GM19035 (cell line): ENCODE measurements at regions not wholly inside any gene's neighbourhood (a gene's known extent, or its start where the extent isn't known, plus 50 kb on each side); places are given as distances from the start of the nearest gene placed in this dataset.
"Not testable (repeated sequence)": the region's sequence is repeated elsewhere in the genome, so short reads cannot be mapped to it uniquely, and the experiment has no call there.

ENCODE experiments used
- ATAC-seq: cut with Tn5 transposase; IDR thresholded peaks from one replicate; pipeline ENCODE4 v1.9.1; 2021; ENCODE audit not compliant: unreplicated experiment

GRCh38 chrX:150118476-150118875 lies 180.2 kb upstream of the EOLA2 start:
- ATAC-seq, result no peak

DNA sequence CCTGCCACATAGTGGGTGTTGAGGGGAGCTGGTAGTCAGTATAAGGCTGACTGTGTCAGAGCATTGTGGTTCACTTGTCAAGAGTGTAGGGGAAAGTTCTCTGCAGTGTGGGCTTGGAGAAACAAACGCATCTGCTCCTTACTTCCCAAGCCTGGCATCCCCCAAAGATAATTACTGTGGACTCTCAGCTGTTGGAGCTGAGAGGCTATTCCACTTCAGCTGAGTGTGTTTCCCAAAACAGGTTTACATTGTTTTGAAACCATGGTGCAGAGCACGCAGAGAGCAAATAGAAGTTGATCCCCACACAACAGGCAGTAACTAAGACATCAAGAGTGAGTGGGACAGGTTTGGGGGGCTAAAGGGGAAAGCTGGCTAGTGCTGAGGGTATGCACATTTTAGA lies 181.0 kb upstream of the EOLA2 start:
- no peak for ATAC-seq

DNA sequence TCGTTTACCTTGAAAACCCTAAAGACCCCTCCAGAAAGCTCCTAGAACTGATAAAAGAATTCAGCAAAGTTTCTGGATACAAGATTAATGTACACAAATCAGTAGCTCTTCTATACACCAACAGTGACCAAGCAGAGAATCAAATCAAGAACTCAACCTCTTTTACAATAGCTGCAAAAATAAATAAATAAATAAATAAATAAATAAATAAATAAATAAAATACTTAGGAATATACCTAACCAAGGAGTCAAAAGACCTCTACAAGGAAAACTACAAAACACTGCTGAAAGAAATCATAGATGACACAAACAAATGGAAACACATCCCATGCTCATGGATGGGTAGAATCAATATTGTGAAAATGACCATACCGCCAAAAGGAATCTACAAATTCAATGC lies 186.8 kb upstream of the EOLA2 start:
- ATAC-seq, result not testable (repeated sequence)

DNA sequence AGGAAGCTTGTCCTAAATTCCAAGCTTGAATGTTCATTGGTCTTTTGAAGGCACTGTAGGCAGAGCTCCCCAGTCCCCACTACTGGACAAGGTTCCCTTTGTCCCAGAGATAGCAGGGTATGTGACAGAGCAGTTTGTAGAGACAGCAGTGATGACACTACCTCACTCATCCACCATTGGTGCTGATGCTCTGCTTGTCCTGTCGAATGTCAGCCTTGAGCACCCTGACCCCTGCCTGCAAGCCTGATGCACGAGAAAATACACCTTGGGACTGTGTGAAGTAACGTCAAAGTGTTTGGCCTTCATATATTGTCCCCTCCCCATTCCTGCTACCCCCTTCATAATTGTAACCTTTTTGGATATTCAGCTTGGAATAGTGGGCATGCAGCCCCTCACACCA lies 188.9 kb upstream of the EOLA2 start:
- no peak for ATAC-seq

DNA sequence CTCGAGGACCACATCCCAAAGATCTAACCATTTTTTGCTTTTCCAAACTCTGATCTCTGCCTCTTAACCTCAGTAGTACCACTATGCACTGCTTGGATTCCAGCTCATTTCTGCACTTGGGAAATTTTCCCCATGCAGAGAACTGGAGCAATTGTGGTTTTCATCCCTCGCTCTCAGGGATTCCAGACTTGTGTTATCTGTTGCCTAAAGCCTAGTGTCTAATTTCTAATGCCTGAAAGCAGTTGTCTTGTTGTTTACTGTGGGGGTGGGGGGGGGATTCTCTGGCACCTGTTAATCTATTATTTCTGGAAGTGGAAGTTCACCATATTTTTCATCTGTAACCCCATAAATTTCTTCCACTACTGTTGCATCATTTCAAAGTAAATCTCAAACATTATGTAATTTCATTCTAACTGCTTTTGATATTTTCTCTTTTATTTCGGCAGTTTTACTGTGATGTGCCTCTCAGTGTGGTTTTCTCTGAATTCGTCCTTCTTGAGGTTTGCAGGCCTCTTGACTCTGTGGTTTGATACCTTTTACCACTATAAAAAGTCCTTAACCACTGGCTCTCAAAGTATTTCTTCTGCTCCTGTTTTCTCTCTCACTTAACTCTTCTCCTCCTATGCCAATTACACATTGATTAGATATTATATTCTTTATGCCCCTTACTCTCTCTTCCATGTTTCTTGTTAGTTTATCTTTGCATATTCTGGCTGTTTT lies 205.6 kb upstream of the EOLA2 start:
- ATAC-seq, result no peak

DNA sequence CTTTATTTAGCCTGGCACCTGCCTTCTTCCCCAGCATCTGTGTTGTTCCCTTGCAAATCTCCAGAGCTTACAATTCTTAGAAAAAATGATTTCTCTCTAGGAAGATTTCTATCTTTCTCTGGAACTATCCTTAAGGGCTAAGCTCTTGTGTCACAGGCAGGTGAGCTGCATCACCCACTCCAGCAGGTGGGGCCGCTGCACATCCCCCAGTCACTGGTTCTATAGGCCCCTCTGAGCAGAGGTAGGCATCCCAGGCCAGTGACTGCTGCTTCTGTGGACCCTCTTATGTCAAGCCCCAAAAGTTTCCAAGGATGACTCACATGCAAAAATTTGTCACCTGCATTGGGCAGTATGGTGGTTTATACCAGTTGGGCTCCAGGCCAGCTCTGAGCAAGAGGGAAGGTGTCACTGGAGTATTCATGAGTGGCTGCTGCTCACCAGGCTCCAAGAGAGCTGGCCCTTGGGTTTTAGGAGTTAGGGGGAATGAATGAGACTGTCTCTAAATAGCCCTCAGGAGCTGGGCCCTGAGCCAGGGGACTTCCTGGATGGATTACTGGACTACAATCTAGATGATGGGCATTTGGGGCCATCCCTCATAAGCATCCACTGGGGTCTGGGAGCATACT lies 208.1 kb upstream of the EOLA2 start:
- ATAC-seq, result no peak

- ATAC-seq, result no peak
Measured at GRCh38 chrX:150148749-150149672, 210.7 kb upstream of the EOLA2 start.

DNA sequence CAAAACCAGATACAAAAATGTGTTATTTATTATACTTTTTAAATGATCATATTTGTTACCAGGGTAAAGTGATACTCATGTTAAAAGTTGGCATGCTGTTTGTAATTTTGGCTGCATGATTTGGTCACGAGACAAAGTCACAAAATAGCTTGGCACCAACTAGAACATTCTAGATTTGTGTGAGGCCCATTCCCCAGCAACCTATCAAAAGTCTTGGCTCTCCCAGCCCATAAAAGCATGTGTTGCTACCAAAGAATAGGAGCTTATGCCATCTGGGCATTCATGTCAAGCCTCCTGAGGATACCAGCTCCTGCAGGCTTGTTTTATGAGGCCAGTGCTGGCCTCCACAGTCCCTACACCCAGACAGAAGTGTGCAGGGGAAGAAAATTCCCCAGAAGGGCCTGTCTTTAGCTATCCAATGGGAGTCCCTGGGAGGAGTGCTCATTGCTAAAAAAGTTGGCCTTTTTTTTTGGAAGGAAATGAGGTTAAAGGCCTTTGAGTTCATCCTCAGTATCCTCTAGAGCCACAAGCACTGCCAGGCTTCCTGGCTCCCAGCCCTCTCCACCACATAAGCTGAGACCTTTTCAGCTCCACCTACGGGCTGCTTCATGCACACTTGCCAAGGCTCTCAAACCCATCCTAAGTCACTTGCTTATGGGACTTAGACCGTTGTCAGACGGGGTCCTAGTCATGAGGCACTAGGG lies 211.9 kb upstream of the EOLA2 start:
- ATAC-seq, result no peak

GRCh38 chrX:150150780-150151125 lies 212.4 kb upstream of the MAMLD1 start:
- ATAC-seq, result no peak

GRCh38 chrX:150152036-150152435 lies 211.1 kb upstream of the MAMLD1 start:
- no peak for ATAC-seq

DNA sequence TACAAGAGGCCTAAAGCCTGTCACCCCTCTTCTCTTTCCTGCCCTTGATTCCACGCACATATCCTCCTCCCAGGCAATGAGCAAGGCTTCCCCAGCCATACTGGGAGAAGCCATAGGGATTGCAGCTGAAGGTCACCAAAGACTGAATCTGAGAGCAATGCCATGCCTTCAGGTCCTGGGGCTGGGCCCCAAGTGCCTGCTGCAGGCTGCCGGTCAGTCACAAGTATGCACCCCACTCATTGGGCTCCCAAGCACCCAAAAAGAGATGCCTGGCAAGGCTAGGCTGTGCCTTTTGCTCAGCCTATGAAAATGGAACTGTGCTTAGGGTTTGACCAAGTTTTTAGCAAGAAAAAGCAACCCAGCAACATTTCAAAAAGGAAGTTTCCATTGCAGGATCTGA lies 210.6 kb upstream of the MAMLD1 start:
- no peak for ATAC-seq

DNA sequence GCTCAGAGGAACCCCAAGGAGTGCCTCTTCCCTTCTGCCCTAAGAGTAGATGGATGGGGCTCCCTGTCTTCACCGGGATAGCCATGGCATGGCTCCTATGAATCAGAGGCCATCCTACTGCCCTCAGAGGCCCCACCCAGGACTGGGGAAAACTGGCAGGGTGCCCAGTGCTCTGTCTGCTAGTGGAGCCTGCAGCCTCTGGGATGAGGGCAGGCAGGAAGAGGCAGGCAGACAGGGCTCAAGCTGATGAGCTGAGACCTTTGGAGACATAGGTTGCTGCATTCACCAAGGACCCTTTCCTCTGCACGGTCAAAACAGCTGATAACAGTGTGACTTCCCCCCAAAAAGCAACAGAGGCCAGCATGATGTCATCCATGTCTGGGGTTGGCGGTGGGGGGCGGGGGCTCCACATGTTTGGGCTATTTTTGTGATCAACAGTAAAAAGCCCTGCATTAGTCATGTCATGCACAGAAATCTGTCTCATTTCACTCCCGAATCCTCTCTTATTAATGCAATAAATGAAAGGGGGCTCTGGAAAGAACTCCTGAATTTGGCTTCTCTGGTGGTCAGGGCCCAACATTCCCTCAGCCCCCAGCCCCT lies 207.6 kb upstream of the MAMLD1 start:
- no peak for ATAC-seq

DNA sequence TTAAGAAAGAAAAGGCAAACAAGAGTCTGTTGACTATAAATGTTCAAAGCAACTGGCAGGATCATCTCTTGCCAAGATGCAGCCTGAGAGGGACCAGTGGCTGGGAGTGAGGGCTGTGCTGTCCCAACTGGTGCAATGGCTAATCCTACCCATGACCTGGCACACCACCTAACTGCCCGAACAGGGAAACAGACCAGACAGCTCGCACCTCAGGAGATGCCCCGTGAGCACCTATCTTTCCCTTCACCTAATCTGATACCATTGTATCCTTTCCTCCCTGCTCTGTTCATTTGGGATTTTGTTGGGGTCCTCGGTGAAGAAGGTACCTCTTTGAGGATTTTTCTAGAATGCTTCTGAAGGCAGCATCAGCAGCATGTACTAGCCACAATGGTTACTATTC lies 206.5 kb upstream of the MAMLD1 start:
- no peak for ATAC-seq

- no peak for ATAC-seq
Measured at GRCh38 chrX:150157291-150157690, 205.8 kb upstream of the MAMLD1 start.

- ATAC-seq, result no peak
Measured at GRCh38 chrX:150158554-150159332, 204.4 kb upstream of the MAMLD1 start.

- ATAC-seq, result no peak
Measured at GRCh38 chrX:150159537-150159936, 203.6 kb upstream of the MAMLD1 start.

- no peak for ATAC-seq
Measured at GRCh38 chrX:150160656-150161055, 202.5 kb upstream of the MAMLD1 start.

DNA sequence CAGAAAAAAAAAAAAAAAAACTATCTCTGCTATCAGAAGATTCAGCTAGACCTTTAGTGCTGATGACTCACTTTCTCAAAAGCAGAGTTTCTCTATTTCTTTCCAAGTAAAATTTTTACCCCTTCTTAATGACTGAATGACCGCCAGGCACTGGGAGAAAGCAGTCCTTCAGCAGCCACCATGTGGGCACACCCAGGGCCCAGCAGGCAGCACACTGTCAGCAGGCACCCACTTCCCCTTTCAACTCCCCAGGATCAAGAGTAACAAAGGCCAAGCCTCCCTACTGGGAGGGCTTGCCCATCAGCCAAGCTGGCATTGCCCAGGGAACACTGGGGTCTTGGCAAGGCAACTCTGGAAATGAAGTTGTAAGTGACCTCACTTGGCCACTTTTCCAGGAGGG lies 201.9 kb upstream of the MAMLD1 start:
- ATAC-seq, result no peak

- ATAC-seq, result no peak
Measured at GRCh38 chrX:150162141-150162540, 201.0 kb upstream of the MAMLD1 start.
